ENCODE measurements at regions not wholly inside any gene's neighbourhood (a gene's known extent, or its start where the extent isn't known, plus 50 kb on each side); places are given as distances from the start of the nearest gene placed in this dataset.

GRCh38 chr7:31256506-31256905, 84.0 kb downstream of the NEUROD6 start:
- no peak for TF ChIP-seq CTCF (IDR thresholded peaks at IDR 0.05; ENCODE audit: insufficient read depth, low read depth, low read length, missing control alignments)
- DNase-seq (ENCODE audit: low read depth): no peak
- no peak overlapping the region for H3K4me3 ChIP-seq (ENCODE audit: low read depth, low read length)

GRCh38 chr7:31254926-31255325, 85.6 kb downstream of the NEUROD6 start:
- DNase-seq (ENCODE audit: low read depth): no peak
- no peak overlapping the region for H3K4me3 ChIP-seq (ENCODE audit: low read depth, low read length)
- no peak for TF ChIP-seq CTCF (IDR thresholded peaks at IDR 0.05; ENCODE audit: insufficient read depth, low read depth, low read length, missing control alignments)

DNA sequence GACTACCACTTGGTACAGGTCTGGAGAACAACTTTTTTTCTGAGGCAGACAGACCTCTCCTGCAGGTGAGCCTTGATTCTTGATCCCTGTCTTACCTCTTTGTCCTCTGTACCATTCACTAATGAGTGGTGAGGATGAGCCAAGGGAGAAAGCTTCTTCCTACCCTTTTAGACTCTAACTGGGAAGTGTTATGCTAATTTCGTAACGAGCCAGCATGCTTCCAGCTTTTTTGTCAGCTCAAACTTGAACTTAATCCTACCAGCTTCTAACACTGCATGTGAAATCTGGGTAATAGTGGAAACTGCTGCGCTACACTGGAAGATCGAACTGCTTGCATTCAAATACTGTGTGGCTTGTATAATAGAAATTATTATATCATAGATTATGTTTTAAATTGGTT, 87.0 kb downstream of the NEUROD6 start:
- no peak overlapping the region for H3K4me3 ChIP-seq (ENCODE audit: low read depth, low read length)
- no peak for TF ChIP-seq CTCF (IDR thresholded peaks at IDR 0.05; ENCODE audit: insufficient read depth, low read depth, low read length, missing control alignments)
- DNase-seq (ENCODE audit: low read depth): no peak

GRCh38 chr7:31251441-31251840, 89.1 kb downstream of the NEUROD6 start:
- DNase-seq (ENCODE audit: low read depth): no peak
- no peak overlapping the region for H3K4me3 ChIP-seq (ENCODE audit: low read depth, low read length)
- no peak for TF ChIP-seq CTCF (IDR thresholded peaks at IDR 0.05; ENCODE audit: insufficient read depth, low read depth, low read length, missing control alignments)

- TF ChIP-seq CTCF (IDR thresholded peaks at IDR 0.05; ENCODE audit: insufficient read depth, low read depth, low read length, missing control alignments): no peak
- no peak overlapping the region for H3K4me3 ChIP-seq (ENCODE audit: low read depth, low read length)
- DNase-seq (ENCODE audit: low read depth): no peak
These were observed 90.9 kb downstream of the NEUROD6 start for GRCh38 chr7:31249671-31250070.

GRCh38 chr7:31236868-31237267, 103.7 kb downstream of the NEUROD6 start:
- TF ChIP-seq CTCF (IDR thresholded peaks at IDR 0.05; ENCODE audit: insufficient read depth, low read depth, low read length, missing control alignments): no peak
- no peak overlapping the region for H3K4me3 ChIP-seq (ENCODE audit: low read depth, low read length)
- DNase-seq (ENCODE audit: low read depth): no peak

GRCh38 chr7:31234836-31235605, 105.5 kb downstream of the NEUROD6 start:
- no peak for TF ChIP-seq CTCF (IDR thresholded peaks at IDR 0.05; ENCODE audit: insufficient read depth, low read depth, low read length, missing control alignments)
- DNase-seq (ENCODE audit: low read depth): no peak
- H3K4me3 ChIP-seq (ENCODE audit: low read depth, low read length): no peak overlapping the region
